ENCODE measurements at regions not wholly inside any gene's neighbourhood (a gene's known extent, or its start where the extent isn't known, plus 50 kb on each side); places are given as distances from the start of the nearest gene placed in this dataset.

DNA sequence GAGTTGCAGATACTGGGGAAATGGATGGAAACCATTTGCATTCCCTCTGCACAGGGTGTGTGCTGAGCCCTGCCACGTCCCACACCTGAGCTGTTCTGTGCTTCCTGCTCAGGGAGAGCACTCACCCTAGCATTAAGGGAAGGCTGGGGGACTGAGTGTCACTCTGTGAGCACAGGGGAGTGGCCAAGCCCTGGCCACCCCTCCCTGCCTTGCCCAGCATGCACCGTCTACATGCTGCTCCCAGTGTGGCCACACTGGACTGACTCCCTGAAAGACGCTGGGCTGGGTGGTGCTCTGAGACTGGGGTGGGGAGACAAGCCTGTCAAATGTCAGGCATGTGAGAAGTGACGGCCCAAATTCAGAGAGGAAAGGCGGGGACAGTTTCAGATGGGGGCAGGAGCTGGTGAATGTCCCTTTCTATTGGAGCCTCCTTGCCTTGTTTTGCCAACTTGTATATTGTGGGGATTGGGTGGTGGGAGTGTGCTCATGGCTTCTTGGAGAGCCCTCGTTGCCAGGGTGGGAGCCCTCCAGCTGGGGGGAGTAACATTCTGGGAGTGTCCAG, 298.4 kb upstream of the HS6ST1 start:
- no peak overlapping the region for H3K27ac ChIP-seq
- TF ChIP-seq, protein P1, sequence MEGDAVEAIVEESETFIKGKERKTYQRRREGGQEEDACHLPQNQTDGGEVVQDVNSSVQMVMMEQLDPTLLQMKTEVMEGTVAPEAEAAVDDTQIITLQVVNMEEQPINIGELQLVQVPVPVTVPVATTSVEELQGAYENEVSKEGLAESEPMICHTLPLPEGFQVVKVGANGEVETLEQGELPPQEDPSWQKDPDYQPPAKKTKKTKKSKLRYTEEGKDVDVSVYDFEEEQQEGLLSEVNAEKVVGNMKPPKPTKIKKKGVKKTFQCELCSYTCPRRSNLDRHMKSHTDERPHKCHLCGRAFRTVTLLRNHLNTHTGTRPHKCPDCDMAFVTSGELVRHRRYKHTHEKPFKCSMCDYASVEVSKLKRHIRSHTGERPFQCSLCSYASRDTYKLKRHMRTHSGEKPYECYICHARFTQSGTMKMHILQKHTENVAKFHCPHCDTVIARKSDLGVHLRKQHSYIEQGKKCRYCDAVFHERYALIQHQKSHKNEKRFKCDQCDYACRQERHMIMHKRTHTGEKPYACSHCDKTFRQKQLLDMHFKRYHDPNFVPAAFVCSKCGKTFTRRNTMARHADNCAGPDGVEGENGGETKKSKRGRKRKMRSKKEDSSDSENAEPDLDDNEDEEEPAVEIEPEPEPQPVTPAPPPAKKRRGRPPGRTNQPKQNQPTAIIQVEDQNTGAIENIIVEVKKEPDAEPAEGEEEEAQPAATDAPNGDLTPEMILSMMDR (IDR thresholded peaks at IDR 0.05; ENCODE audit: low read depth, low read length, missing control alignments), result no peak
- no peak for DNase-seq
- in situ Hi-C loops (cut with HindIII; ENCODE audit: low pct_ligation_motif_present, low sequenced_read_pairs), result no loop called here
- no peaks in the 10 kb centered on the region for H3K36me3 ChIP-seq (replicated peaks)
- no peaks in the 10 kb centered on the region for H3K27me3 ChIP-seq (replicated peaks)
- no peak overlapping the region for H3K4me3 ChIP-seq (ENCODE audit: low read depth, low read length)

GRCh38 chr2:128617661-128618060, 299.0 kb upstream of the HS6ST1 start:
- DNase-seq, result no peak
- H3K27me3 ChIP-seq (replicated peaks), result no peaks in the 10 kb centered on the region
- no peaks in the 10 kb centered on the region for H3K36me3 ChIP-seq (replicated peaks)
- H3K27ac ChIP-seq, result no peak overlapping the region
- H3K4me3 ChIP-seq (ENCODE audit: low read depth, low read length), result no peak overlapping the region
- TF ChIP-seq, protein P1 (IDR thresholded peaks at IDR 0.05; ENCODE audit: low read depth, low read length, missing control alignments), result no peak
- in situ Hi-C loops (cut with HindIII; ENCODE audit: low pct_ligation_motif_present, low sequenced_read_pairs), result no loop called here

DNA sequence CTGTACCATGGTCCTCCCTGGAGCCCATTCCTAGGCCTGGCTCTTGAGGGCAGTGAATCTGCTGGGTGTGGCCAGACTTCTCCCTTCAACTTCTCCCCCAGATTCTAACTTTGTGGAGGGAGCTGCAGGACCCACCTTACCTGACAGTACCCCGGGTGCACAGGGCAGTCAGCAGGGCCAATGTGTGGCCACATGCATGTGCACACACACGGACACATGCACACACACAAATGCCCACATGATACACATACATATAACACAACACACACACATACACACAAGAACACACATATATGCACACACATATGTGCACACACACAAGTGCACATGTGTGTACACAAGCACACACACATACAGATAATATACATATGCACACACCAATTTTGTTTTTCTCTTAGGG, 300.0 kb upstream of the HS6ST1 start:
- Histone ChIP-seq H3K36me3 (replicated peaks) (no peaks in the 10 kb centered on the region), H3K4me3 (ENCODE audit: low read depth, low read length) (no peak overlapping the region), H3K27me3 (replicated peaks) (no peaks in the 10 kb centered on the region), H3K27ac (no peak overlapping the region)
- TF ChIP-seq, protein P1 (IDR thresholded peaks at IDR 0.05; ENCODE audit: low read depth, low read length, missing control alignments), result no peak
- DNase-seq, result no peak
- in situ Hi-C loops (cut with HindIII; ENCODE audit: low pct_ligation_motif_present, low sequenced_read_pairs), result no loop called here

DNA sequence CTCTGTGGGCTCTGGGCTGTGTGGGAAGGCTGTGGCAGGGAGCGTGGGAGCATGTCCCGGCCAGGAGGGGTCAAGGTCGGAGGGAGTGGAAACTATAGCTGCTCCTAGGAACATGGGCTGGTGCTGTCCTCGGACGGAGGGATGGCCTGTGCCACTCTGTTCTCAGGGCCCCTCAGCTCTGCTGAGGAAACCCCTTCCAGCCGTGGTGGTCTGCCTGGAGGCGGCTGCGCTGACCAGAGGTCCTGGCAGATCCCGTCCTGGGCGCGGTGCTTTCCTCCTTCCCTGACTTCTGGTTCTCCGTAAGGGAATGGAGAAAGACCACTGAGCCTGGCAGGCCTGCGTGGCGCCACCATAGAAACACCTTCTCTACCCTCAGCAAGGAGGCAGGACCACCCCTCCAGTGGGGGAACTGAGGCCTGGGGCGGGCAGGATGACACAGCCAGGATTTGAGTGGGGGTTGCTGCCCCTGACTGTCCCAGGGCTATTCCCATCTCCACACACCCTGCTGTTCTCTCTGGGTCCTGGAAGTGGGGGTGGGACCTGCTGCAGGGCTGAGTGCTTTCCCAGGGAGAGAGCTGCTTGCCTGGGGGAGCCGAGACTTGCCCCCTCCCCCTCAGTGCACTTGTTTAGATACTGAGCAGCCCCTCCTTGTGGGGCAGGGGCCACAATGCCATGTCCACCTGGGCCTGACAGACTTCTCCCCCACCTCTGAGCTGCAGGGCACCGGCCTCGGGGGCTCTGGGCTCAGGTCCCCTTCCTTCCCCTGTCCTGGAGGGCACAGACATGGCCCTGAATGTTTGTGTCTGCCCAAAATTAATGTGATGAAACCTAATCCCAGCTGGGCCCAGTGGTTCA, 301.0 kb upstream of the HS6ST1 start:
- in situ Hi-C loops (cut with HindIII; ENCODE audit: low pct_ligation_motif_present, low sequenced_read_pairs), result no loop called here

DNA sequence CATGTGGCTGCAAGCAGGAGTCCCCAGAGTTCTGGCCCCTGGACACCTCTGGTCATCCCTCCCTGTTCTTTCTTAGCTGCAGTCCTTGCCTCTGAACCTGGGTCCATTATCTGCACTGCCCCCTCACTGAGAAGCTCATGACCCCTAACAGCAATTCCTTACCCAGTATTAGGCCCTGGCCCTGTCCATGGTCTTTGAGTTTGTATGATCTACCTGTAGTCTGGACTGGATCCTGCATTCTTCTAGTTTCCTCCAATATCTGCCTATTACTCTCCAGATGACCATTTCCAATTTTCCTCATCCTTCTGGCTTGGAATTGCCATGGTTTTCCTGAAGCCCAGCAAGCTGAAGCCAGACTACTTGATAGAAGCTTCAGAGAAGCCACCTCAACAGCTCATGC, 302.4 kb upstream of the HS6ST1 start:
- Histone ChIP-seq H3K27me3 (replicated peaks) (no peaks in the 10 kb centered on the region), H3K4me3 (ENCODE audit: low read depth, low read length) (no peak overlapping the region), H3K27ac (no peak overlapping the region), H3K36me3 (replicated peaks) (no peaks in the 10 kb centered on the region)
- DNase-seq, result no peak
- in situ Hi-C loops (cut with HindIII; ENCODE audit: low pct_ligation_motif_present, low sequenced_read_pairs), result no loop called here
- TF ChIP-seq, protein P1 (IDR thresholded peaks at IDR 0.05; ENCODE audit: low read depth, low read length, missing control alignments), result no peak

More for the DNA sequence above, 301.0 kb upstream of the HS6ST1 start:
- DNase-seq, result no peak
- H3K36me3 ChIP-seq (replicated peaks), result no peaks in the 10 kb centered on the region
- H3K27me3 ChIP-seq (replicated peaks), result no peaks in the 10 kb centered on the region
- TF ChIP-seq, protein P1 (IDR thresholded peaks at IDR 0.05; ENCODE audit: low read depth, low read length, missing control alignments), result no peak
- no peak overlapping the region for H3K4me3 ChIP-seq (ENCODE audit: low read depth, low read length)
- H3K27ac ChIP-seq, result no peak overlapping the region

Data from brain microvascular endothelial cell (primary cell).